Adrenal gland (tissue), 5 donors: ENCODE measurements at regions not wholly inside any gene's neighbourhood (a gene's known extent, or its start where the extent isn't known, plus 50 kb on each side); places are given as distances from the start of the nearest gene placed in this dataset.

Source experiments
- CTCF ChIP-seq, 6 experiments: fragments of 450-650 bp in 4 of 6; fragments of 200-600 bp in 2 of 6; sonication (generic) in 1 of 6; IDR thresholded peaks; 1 replicate in 5 of 6; 2 replicates in 1 of 6; pipeline versions ENCODE4 v1.5.1 to v1.8.0; 2016 to 2021; ENCODE audit warnings: antibody characterized with exemption in 6 of 6, mild to moderate bottlenecking in 2 of 6, moderate library complexity in 1 of 6
- POLR2A ChIP-seq, 2 donors: fragments of 450-650 bp; IDR thresholded peaks; one replicate each; pipeline ENCODE4 v1.6.1; 2017; ENCODE audit warnings: antibody characterized with exemption in 2 of 2, mild to moderate bottlenecking in 2 of 2, moderate library complexity in 1 of 2
- donor health status: DM: no; HTN: no; CAD: no.

GRCh38 chr5:174229068-174229467 is 183.6 kb downstream of the NSG2 start:
- TF ChIP-seq POLR2A (IDR thresholded peaks at IDR 0.05) (no peak), CTCF (IDR thresholded peaks at IDR 0.05) (no peak)
